Right lobe of liver (tissue), 6 donors: ENCODE measurements at regions not wholly inside any gene's neighbourhood (a gene's known extent, or its start where the extent isn't known, plus 50 kb on each side); places are given as distances from the start of the nearest gene placed in this dataset.

ENCODE experiments used
- ATAC-seq, 4 donors: fragments of 200-7000 bp; cut with Tn5 transposase; one replicate each; pipeline ENCODE4 v1.9.1; 2020; ENCODE audit warnings: mild to moderate bottlenecking in 4 of 4, moderate library complexity in 4 of 4
- DNase-seq, 3 donors: peaks; one replicate each; pipeline ENCODE4 v3.0.0-alpha.2; 2020
- H3K27ac ChIP-seq, 3 donors: fragments of 200-600 bp; one replicate each; pipeline ENCODE4 v1.8.0; 2022
- H3K27me3 ChIP-seq, 2 donors: fragments of 200-600 bp; one replicate each; pipeline ENCODE4 v1.8.0; 2022
- H3K36me3 ChIP-seq, 4 donors: fragments of 200-600 bp; sonication (generic) in 1 of 4; one replicate each; pipeline versions ENCODE4 v1.5.1 to v1.8.0; 2017 to 2022; ENCODE audit warnings: control low read depth in 1 of 4
- H3K4me1 ChIP-seq, 4 donors: fragments of 200-600 bp; sonication (generic) in 1 of 4; one replicate each; pipeline versions ENCODE4 v1.5.1 to v1.8.0; 2017 to 2022; ENCODE audit warnings: control low read depth in 1 of 4
- H3K4me3 ChIP-seq, 3 donors: fragments of 200-600 bp; one replicate each; pipeline ENCODE4 v1.8.0; 2022
- H3K9me3 ChIP-seq, 4 donors: fragments of 200-600 bp; sonication (generic) in 1 of 4; one replicate each; pipeline versions ENCODE4 v1.5.1 to v1.8.0; 2017 to 2022; ENCODE audit warnings: control low read depth in 1 of 4
- CTCF ChIP-seq, 4 donors: fragments of 200-600 bp in 3 of 4; fragments of 450-650 bp in 1 of 4; IDR thresholded peaks; one replicate each; pipeline versions ENCODE4 v1.5.1 to v1.8.0; 2016 to 2022; ENCODE audit warnings: antibody characterized with exemption in 4 of 4, mild to moderate bottlenecking in 2 of 4
- POLR2A ChIP-seq: fragments of 450-650 bp; IDR thresholded peaks from one replicate; pipeline ENCODE4 v1.6.1; 2017; ENCODE audit warnings: antibody characterized with exemption, mild to moderate bottlenecking
- WGBS: methylation state at CpG from one replicate; pipeline ENCODE4 v1.1.6; 2018; ENCODE audit warnings: low coverage, low lambda C conversion rate; ENCODE audit not compliant: insufficient coverage; ENCODE audit errors: missing lambda C conversion rate; 5-methylcytosine and 5-hydroxymethylcytosine counted together
- intact Hi-C, 2 donors: fragments of 100-400 bp; cut with DNase I; formaldehyde crosslinking; loops; one replicate each; pipeline versions ENCODE4 v1.11.2 to v1.14.1; 2022
- donor health status: DM: no; HTN: yes; CAD: no.
- donor health status: DM: no; HTN: no; CAD: no.
- donor health status: DM: no; HTN: no; CAD: no.
- donor health status: DM: no; HTN: yes; CAD: no.
- donor health status: DM: no; HTN: yes; CAD: no.

- ATAC-seq (peak; percentile 29 to 86 (median 67)), DNase-seq (no peak)
- peaks cover 0 to 16% (median 0%) of the 10 kb centered on the region in 4 donors for H3K4me1 ChIP-seq
- intact Hi-C loops, result no loop called here
- no peak overlapping the region for H3K4me3 ChIP-seq
- 86% methylated on average over 3 of the region's 3 CpGs for WGBS
- H3K9me3 ChIP-seq, result no peaks in the 10 kb centered on the region
- no peaks in the 10 kb centered on the region for H3K27me3 ChIP-seq
- H3K27ac ChIP-seq, result no peak overlapping the region
- TF ChIP-seq POLR2A (no peak), CTCF (IDR thresholded peaks at IDR 0.05) (no peak)
- H3K36me3 ChIP-seq, result no peaks in the 10 kb centered on the region
Observed at GRCh38 chr1:95850763-95851162, 616.8 kb downstream of the RWDD3 start.

- Histone ChIP-seq H3K4me3 (no peak overlapping the region), H3K27me3 (no peaks in the 10 kb centered on the region), H3K27ac (no peak overlapping the region), H3K9me3 (no peaks in the 10 kb centered on the region), H3K4me1 (peaks cover 0 to 16% (median 0%) of the 10 kb centered on the region in 4 donors), H3K36me3 (no peaks in the 10 kb centered on the region)
- DNase-seq (peak in 1 of 3 donors; percentile 40), ATAC-seq (peak in 1 of 4 donors; percentile 36)
- intact Hi-C loops, result no loop called here
- TF ChIP-seq POLR2A (no peak), CTCF (IDR thresholded peaks at IDR 0.05) (no peak)
- 64% methylated on average over 3 of the region's 7 CpGs for WGBS
Observed at GRCh38 chr1:95852483-95853070, 618.6 kb downstream of the RWDD3 start.

GRCh38 chr1:95854457-95854856 is 620.4 kb downstream of the RWDD3 start:
- TF ChIP-seq CTCF (IDR thresholded peaks at IDR 0.05) (no peak), POLR2A (no peak)
- ATAC-seq, result peak in 1 of 4 donors; percentile 26
- Histone ChIP-seq H3K36me3 (no peaks in the 10 kb centered on the region), H3K27ac (no peak overlapping the region), H3K4me3 (no peak overlapping the region), H3K9me3 (no peaks in the 10 kb centered on the region), H3K27me3 (no peaks in the 10 kb centered on the region), H3K4me1 (peaks cover 0 to 16% (median 0%) of the 10 kb centered on the region in 4 donors)
- intact Hi-C loops, result no loop called here
- whole genome bisulfite sequencing, result 100% methylated on average over 1 of the region's 4 CpGs
- no peak for DNase-seq

GRCh38 chr1:95863086-95863485 is 629.1 kb downstream of the RWDD3 start:
- Histone ChIP-seq H3K4me1 (no peaks in the 10 kb centered on the region), H3K27ac (no peak overlapping the region), H3K9me3 (no peaks in the 10 kb centered on the region), H3K36me3 (no peaks in the 10 kb centered on the region), H3K4me3 (no peak overlapping the region), H3K27me3 (no peaks in the 10 kb centered on the region)
- 55% methylated on average over 2 of the region's 2 CpGs for WGBS
- intact Hi-C loops, result no loop called here
- no peak for ATAC-seq
- TF ChIP-seq CTCF (IDR thresholded peaks at IDR 0.05), result no peak
- TF ChIP-seq POLR2A, result no peak
- DNase-seq, result no peak

GRCh38 chr1:95865769-95866168 is 631.8 kb downstream of the RWDD3 start:
- no peak for ATAC-seq
- no peaks in the 10 kb centered on the region for H3K9me3 ChIP-seq
- no peak for DNase-seq
- H3K27ac ChIP-seq, result no peak overlapping the region
- H3K36me3 ChIP-seq, result no peaks in the 10 kb centered on the region
- H3K27me3 ChIP-seq, result no peaks in the 10 kb centered on the region
- no peak for TF ChIP-seq CTCF (IDR thresholded peaks at IDR 0.05)
- TF ChIP-seq POLR2A, result no peak
- H3K4me1 ChIP-seq, result no peaks in the 10 kb centered on the region
- no peak overlapping the region for H3K4me3 ChIP-seq
- intact Hi-C loops, result no loop called here
